Activated T-cell treated with anti-CD3 and anti-CD28 coated beads for 48 hours (primary cell): ENCODE measurements at regions not wholly inside any gene's neighbourhood (a gene's known extent, or its start where the extent isn't known, plus 50 kb on each side); places are given as distances from the start of the nearest gene placed in this dataset.

ENCODE experiments used
- DNase-seq: peaks from one replicate; pipeline ENCODE4 v3.0.0-alpha.2; 2020; ENCODE audit warnings: low read depth

DNA sequence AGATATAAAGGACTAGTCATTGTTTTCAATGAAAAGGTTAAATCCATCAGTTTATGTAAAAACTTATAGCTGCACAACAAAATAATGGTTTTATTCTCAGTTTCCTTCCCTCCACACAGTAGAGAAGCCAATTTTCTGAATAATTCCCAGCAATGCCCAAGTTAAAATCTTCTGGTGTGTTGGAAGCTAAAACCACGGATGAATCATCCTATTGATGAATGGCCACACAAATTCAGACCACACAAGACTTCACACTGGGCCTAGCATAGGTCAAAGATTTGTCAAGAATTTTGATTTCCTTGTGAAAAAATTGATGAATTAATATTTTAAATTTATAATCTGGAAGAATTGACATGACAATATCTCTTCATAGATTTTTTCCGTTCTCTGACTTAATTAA lies 617.6 kb downstream of the INHBA start:
- DNase-seq: no peak

DNA sequence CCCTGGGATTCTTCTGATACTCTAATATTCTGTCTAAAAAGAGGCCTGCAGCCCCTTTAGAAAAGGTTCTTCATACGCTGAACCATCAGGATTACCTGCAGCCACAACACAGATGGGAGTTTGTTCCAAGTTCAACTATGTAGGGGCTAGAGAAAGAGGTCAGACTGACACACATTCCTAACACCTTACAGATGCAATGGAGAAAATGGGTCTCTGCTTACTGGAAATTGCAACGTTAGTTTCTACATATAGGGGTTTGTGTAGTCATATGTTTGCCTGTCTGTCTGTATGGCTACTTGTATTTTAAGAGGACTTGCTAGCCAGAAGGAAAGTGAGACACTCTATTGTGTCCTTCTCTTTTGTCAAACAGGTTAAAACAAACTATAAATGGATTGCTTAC lies 618.5 kb downstream of the INHBA start:
- no peak for DNase-seq

DNA sequence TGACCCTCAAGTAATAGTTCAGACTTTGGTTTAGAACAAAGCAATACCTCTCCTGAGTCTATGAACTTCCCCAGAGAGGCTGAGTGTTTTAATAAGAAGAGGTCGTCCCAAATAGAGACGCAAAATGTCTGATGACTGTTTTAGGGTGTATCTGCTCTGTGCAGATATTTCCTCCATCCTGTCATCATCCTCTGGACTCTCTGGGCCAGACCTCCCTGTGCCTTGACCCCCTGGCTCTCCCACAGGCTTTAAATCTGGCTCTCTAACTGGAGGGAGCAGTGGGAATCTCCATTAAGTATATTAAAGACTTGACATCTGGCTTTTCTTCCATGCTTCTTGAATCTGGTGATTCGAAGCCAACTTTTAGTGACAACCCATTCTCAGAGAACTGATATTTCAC lies 633.3 kb downstream of the INHBA start:
- no peak for DNase-seq

DNA sequence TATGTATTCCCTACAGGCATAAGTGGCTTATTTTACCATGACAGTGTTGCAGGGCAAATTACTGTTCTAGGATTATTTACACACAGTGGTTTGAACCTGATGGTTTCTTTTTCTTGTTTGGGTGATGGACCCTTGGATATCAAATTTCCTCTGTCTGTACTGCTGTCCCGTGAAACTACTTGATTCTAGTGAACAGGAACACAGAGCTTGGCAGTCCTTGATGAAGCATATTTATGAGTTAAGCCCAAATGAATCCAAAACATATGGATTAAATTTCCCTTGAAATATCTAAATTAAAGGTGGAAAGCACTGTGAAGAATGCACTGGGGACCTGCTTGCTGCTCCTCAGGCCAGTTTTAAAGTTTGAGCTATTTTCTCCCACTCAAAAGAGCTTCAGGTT lies 635.3 kb downstream of the INHBA start:
- no peak for DNase-seq

DNA sequence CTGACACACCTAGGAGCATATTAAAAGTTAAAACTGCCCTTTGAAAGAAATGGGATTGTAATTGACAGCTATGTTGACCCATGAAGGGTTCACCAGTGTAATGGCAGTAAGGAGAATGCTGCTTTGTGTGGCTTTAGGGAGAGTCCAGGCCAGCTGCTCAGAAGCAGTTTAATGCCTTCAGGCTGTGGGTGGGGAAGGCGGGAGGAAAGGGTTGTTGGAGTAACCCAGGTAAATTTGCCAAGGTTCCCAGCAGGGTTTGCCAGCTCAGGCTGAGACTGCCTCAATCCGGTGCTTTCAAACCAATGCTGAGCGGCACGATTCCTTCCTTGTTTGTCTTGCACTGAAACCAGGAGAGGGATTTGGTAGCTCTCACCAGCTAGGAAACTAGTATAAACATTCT lies 637.2 kb downstream of the INHBA start:
- DNase-seq: no peak

DNA sequence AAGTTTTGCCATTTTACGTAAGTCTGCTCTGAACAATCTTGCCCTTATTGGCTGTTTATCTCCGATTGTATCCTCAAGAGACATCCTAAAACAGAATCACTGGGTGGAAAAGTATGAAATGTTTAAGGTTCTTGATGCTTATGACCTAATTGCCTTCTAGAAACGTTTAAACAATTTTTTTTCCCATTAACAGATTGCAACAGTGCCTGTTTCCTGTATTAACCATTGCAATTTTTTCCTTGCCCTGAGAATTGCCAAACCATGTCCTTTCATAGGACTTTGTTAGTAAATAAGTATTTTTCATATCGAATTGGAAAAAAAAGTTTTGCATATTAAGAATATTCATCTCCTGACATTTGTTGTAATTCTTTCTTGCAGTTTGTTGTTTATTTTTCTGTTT lies 639.8 kb downstream of the INHBA start:
- DNase-seq: no peak

DNA sequence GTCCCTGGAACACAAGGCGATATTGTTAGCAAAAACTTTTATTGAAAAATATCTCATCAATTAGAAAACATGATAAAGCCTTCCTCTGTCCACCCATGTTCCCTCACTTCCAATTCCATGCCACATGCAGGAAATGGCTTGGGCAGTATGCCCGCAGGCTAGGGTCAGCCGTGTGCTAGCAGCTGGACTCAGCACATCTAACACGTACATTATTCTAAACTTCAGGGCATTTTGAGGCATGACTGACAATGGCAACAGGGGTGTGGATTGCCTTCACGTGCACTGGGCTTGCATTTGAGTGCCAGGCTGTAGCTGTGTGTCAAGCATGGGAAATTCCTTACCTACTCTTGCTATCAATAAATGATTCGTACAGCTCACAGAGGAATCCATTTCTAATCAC lies 642.1 kb downstream of the INHBA start:
- DNase-seq: no peak

DNA sequence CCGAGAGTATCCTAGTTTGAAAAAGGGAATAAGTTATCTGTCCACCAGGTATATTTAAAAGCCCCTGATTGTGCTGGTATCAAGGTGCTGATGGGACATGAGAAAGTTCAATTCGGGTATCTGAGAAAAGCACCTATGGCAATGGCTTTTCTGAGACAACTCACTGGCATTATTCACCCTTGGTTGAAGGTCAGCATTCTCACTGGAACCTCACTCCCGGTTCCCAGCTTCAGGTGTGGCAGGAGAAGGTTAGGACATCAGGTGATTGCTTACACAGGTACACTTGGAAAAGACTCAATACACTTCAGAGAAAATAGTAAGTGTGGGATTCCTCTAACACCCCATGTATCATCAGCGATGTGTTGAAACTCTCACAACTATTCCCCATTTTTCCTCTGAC lies 643.1 kb downstream of the INHBA start:
- DNase-seq: no peak

DNA sequence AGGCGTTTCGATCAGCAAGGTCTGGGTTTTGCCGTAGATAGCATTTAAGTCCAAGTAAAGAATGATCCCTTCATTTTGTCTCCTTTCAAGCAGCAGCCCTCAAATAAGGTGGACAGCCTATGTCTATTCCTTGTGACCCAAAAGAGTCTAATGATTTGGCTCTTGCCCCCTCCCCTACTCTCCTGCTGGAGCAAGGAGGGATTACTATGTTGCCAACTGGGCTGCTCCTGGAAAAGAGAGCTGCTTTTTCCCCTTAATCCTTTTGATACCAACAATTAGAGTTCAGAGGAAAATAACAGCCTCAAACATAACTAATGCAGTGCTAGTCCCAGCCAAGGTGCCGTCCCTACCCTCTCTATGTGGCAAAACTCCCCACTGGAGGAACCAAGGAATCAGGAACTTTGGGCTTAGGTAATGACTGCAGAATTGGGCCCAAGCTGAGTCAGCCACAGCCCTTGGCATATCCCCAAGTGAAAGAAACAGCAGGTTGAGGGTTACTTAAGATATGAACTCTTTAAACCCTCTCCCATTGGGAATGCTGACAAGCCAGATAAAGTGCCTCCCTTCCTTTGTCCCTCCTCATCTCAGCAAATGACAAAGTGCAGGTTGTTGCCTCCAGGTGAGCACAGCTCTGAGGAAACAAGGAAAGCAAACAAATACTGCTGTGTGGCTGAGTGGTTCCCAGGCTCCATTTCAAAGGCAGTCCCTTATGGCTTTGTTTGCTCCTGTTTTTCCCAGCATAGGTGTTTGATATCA lies 643.7 kb downstream of the INHBA start:
- DNase-seq: no peak

DNA sequence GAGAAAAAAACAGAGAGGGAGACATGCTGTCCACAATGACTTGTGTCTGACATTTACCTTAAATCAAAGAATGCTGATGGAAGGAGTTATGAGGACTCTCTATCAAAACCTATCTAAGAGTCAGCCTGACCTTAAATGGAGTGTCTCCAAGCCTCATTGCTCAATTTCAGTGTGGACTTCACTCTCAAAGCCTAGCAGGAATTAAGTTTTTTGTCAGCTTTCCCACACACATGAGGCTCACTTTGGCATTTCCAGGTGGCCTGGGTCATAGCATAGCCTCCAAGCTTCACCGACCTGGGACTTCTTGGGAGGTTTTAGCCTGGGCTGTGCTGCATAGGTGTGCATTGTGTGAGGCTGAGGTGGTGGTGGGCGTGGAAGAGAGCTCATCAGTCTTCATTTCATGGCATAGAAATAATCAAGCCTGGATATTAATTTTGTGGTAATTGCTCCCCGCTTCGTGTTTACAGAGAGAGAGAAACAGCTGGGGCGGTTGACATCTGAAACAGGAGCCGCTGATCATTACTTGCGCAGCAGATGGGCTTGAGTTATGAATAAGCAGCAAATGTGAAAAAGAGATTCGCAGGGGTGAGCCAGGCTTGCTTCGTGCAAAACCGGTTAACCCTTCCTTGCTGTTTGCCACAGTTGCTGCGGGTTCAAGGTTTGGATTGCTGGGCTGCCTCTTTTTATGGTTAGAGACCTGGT lies 647.8 kb downstream of the INHBA start:
- no peak for DNase-seq

DNA sequence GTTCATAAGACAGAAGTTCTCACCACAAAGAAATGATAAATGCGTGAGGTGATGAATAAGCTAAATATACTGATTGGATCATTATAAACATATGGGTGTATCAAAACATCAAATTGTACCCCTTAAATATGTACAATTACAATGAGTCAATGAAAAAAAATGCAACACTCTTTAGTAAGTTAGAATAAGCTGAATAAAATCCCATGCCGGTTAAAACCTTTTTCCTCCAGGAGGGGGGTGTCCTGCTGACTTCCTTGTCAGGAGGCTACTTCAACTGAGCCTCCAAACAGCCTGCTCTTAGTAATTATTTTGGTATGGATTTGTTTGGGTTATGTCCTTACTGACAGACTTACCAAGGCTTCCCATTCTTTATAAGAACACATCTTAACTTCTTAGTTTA lies 649.1 kb downstream of the INHBA start:
- no peak for DNase-seq

DNA sequence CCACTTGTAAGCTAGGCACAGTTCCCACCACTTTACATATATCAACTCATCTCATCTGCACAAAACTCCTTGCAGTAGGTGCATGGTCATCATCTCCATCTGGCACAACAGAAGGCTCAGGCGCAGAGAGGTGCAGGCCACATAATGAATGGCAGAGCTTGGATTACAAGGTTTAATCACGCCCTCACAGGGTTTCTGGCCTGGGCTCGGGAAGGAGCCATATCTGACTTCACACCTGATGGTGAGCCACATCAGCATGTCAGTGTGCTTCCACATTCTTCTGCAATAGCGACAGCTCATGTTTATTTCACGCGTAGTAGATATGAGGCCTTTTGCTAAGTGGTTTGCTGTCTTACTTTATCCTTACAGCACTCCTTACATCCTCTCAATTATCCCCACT lies 650.2 kb downstream of the INHBA start:
- no peak for DNase-seq

DNA sequence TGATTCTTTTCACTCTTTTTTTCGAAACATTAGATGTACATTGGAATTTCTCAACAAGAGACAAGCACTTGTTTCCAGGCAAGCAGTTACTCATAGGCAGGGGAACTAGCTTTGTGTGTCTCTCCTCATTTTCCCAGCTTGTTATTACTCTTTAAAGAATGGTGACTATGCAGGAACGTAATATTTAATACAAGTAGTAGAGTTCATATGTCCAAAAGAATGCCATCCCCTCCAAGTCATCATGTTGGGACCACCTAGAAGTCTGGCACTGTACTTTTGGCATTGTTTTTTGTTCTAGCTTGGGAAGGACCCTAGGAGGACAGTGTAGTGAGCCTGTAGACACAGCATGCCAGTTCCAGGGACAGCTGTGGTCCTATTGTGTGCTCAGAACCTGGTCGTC lies 650.7 kb downstream of the INHBA start:
- DNase-seq: no peak

DNA sequence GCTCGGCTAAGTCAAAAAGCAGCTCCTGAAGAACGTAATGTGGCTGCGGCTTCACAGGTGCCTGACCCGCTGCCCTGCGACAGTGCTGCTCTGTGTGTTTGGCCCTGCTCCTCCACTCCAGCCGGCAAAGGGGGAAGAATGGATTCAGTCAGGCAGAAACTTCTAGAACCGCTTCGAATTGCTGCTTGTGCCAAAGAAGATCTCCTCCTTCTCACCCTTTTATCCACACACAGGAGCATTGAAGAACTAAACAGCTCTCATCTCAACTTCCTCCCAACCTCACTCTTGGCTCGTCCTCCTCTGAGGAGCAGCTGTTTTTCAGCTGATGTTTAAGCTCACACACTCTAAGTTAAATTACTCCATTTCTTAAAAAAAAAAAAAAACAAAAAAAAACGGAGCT lies 651.4 kb downstream of the INHBA start:
- DNase-seq: no peak

DNA sequence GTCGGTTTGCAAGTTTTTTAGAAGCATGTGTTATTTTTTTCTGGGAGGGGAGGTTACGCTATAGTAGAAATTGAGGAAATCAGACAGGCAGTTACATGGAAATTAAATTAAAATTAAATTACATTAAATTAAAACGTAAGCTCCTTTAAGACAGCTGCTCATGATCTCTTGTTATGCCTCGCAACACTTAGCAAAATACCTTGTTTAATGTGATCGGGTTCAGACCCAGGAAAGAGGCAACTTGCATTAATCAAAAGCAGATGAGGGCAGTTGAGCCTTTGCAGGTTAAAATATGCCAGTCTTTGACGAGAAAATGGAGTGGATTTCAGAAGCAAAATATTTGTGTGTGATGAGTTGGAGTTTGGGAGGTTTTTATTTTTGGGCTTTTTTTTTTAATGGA lies 651.8 kb downstream of the INHBA start:
- no peak for DNase-seq

DNA sequence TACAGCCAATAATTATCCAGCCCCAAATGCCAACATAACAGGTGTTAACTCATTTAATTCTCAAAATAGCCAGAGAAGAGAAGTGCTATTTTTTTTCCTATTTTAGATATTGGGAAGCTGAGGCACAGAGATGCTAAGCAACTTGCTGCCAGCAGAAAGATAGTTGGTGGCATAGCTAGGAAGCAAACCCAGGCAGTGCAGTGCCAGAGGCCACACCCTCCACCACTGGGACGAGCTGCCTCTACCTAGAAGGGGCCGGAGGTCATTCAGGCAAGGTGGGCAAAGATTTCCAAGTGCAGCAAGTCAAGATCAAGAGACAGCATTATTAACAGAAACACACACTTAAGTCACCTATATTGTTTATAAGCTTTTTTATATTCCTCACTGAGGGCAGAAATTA lies 654.1 kb downstream of the INHBA start:
- no peak for DNase-seq

DNA sequence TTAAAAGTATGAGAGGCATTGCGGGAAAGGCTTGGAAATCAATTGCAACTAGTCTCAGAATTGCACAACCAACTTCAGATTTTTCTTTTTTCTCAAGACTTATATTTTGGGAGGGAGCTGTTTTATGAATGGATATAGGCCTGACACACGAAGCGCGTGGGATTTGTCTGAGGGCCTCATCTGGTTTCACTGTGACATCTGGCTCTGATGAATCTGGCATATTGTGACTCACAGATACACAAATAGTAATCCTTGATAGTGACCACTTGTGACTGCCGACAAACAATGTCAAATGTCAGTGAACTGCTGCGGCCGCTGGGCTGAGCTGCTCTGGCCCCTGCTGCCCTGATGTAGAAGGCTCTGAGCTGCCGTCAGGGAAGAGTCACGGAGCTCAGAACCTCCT lies 655.1 kb downstream of the INHBA start:
- DNase-seq: no peak

DNA sequence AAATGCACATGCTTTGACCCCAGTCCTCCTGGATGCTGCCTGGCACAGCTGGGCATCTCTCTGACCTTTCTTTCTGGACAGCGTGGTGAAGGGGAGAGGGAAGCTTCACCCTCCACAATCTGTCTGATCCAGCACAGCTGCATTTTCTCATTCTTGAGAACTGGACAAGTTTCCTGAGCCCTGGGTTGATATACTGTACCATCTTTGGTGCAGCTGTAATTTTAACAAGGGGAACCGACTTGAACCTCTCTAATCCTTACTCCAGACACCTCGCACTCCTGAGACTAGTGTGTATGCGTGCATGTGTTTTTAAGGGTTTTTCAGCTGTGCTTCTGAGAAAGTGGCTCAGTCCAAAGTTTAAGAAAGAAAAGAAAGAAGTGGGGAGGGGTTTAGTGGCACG lies 655.7 kb downstream of the INHBA start:
- DNase-seq: no peak

DNA sequence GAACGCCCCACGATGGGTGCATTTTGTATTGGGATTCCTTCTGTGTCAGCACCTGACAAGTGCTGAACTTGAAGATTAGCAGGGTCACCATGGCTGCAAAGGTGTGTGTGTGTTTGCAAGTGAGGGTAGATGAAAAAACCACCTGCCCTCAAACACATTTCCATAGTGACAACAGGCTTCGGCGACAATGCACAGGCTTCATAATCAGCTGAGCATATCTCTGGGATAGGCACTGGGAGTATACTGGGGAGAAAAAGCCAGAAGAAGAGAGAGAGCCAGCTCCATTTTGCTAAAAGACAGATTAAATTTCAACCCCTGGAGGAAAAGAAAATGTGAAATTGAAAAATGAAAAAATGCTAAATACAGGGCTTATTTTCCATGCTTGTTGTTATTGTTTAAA lies 656.1 kb downstream of the INHBA start:
- DNase-seq: no peak

DNA sequence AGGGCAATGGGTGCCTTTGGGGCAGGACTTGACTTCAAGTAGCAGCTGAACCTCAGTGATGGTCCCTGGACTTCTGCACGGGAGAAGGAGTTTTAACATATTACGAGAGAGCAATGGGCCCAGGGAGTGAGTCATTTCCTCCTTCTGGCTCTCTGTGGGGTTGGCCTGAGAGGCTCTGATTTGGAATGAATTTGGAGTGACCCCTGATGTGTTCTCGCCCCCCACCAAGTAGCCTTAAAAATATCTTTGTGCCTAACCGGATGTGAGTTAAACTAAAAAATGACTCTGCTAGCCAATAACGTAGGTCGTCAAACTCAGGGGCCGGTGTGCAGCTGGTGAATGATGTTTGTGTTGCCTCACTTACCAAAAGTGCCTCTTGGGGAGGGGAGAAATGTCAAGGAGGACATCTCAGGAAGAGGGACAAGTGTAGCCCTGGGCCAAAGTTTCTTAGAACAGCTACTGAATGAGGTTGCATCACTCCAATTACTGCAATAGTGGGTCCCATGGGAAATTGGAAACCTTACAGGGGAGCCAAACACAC lies 656.6 kb downstream of the INHBA start:
- DNase-seq: no peak

DNA sequence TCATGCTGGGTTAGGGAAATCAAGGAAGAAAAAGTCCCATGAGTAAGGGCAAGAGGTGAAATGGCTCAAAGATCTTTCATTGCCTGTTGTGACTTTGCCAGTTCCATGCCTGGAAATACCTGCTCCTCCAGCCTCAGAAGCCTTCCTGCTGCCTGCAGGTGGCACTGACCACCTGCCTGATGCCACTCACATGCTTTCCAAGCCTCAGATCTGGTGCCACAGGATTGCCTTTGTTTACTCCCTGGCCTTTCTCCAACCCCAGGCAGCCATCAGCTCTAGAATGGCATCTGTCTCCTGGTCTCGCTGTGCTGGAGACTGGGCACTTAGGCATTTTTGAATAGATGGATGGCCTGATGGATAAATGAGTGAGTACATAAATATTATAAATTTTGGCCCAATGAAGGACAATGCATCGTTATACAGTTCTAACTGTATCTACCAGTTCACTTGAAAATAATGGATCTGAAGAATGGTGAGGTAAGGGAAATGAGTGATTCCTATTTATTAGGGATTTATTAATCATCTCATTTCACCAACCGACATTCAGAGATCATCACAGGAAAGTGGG lies 657.2 kb downstream of the INHBA start:
- no peak for DNase-seq

DNA sequence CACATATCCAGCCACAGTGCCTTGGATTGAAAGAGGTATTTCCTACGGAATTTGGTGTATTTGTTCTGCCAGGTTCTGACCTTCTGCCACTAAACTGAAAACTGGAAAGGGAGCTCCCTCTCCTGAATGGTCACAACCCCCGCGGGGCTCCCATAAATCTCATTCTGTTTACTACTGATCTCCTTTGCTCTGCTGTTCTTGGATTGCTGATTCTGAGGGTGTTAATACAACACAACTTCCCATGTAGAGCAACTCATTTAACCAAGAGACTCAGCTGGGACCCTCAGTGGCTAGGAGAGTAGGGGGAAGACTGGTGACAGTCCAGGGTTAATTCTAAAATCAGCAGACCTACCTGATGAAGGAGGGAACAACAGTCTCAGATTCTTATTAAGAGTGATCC lies 662.9 kb downstream of the INHBA start:
- no peak for DNase-seq

DNA sequence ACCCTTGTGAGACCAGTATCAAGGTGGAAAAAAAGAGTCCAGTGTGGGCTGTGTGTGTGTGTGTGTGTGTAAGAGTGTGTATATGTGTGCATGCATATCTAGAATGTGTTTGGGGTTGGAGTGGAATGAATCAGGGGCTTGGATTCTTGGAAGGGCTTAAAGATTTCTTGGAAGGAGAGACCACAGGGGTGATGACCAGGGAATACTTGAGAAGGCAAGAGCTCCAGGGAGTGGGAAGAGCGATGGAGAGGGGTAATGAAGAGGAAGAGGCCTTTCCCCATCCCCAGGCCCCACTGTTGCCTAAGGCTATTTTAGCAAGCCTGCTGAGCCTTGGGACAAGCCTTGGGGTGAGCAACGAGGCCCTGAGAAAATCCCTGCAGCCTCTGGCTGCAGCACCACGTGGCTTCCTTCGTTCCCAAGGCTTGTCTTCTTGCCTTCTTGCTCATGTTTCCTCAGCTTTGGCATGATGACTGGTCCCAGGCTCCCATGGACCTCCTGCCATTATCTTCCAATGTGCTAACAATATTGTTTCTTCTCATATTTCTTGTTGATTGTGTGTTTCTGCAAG lies 663.4 kb downstream of the INHBA start:
- no peak for DNase-seq
